ENCODE measurements at regions not wholly inside any gene's neighbourhood (a gene's known extent, or its start where the extent isn't known, plus 50 kb on each side); places are given as distances from the start of the nearest gene placed in this dataset.

DNA sequence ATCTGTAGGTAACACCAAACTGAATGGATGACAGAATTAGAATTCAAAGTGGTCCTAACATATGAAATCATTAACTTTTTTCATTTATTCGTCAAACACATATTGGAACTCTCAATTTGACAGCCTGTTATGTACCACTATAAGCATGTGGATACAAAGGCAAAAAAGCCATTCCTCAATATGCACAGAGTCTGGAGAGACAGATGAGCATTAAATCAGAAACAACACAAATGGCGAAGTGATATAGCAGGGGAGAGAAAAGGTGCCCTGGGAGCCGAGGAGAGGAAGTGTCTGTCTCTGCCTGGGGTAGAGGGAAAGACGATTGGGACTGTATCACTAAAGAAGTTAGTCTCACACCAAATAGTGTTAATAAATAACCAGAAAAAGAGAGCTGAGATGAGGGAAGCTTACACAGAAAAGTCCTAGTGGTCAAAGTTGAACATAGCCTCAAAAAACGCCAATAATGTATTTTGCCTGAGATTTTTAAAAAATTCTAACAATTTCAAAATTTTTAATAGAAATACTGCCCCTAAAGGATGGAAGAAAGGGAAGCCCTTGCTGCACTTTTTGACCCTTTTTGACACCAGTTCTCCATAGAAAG lies 417.5 kb downstream of the TUSC7 start:
- no peak for DNase-seq (ENCODE audit: low read depth)

DNA sequence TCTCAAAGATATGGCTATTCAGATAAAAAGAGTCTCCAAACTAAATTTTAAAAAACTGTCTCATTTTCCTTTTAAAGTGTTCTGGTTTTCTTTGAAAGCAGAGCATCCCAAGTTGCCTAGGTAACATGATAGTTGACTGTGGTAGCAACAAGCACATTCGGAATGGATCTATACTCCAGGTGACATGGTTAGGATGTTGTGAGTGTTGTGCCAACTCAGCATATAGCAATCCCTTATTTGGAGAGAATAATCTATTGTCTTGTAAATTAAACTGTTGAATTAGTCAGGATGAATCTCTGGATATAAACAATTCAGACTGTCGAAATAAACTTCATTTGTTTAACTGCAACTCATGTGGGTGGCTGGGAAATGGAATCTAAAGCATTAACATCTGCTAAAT lies 418.6 kb downstream of the TUSC7 start:
- DNase-seq (ENCODE audit: low read depth), result no peak

GRCh38 chr3:117128872-117129271 lies 419.3 kb downstream of the TUSC7 start:
- DNase-seq (ENCODE audit: low read depth), result no peak

GRCh38 chr3:117129516-117129915 lies 419.9 kb downstream of the TUSC7 start:
- no peak for DNase-seq (ENCODE audit: low read depth)

DNA sequence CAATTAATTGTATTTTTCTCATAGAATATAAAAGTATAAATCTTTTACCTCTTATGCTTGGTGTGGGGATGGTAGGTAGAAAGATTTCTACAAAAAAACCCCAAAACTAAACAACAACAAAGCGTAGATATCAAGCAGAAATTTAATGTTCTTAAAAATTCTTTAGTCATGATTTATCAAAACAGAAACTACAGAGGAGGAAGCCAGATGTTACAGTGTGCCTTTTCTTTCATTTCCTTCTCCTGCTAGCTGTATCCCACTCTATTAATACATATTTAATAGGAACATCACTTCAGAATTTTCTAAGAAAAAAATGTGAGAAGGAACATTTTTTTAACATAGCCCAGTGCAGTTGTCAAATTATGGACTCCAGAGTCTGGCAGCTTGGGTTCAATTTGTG lies 420.6 kb downstream of the TUSC7 start:
- no peak for DNase-seq (ENCODE audit: low read depth)

- no peak for DNase-seq (ENCODE audit: low read depth)
Observed at GRCh38 chr3:117131259-117131658, 421.7 kb downstream of the TUSC7 start.

GRCh38 chr3:117133066-117133465 lies 423.5 kb downstream of the TUSC7 start:
- DNase-seq (ENCODE audit: low read depth), result no peak

DNA sequence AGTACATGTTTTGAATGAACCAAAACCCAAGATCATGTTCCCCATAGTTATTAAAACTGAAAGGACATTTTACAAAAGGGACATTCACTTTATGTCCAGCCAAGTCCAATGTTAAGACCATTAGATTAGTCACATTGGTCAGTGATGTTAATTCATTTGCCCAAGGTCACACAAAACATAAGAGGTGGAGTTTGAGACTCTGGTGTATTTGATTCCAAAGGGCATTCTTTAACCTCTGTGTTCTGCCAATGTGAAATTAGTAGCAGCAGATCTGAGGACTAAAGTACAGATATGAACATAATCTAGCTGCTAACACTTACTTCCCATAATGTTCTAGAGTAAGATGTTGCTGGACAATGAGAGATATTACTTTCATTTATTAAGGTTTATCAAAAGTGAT lies 425.6 kb downstream of the TUSC7 start:
- no peak for DNase-seq (ENCODE audit: low read depth)

GRCh38 chr3:117136003-117136402 lies 426.4 kb downstream of the TUSC7 start:
- no peak for DNase-seq (ENCODE audit: low read depth)

GRCh38 chr3:117137065-117137464 lies 427.5 kb downstream of the TUSC7 start:
- DNase-seq (ENCODE audit: low read depth), result no peak

DNA sequence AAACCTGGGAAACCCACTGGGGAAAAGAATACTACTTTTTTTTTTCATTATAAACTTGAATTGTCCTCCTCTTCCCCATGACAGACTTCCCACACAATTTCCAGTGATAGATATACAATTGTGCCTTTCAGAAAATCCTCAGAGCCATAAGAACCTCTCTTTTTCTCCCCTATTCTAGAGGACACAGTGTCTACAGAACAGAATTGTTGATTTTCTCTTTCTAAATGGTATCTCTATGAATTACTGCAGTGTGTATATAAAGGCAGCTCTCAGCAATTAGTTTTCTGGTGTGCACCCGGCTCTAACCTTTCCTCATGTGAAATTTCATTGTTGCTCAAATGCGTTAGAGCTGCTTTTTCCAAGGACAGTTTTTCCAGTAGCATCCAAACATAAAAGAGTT lies 430.1 kb downstream of the TUSC7 start:
- DNase-seq (ENCODE audit: low read depth), result no peak

- DNase-seq (ENCODE audit: low read depth), result no peak
Observed at GRCh38 chr3:117141812-117142211, 432.2 kb downstream of the TUSC7 start.

DNA sequence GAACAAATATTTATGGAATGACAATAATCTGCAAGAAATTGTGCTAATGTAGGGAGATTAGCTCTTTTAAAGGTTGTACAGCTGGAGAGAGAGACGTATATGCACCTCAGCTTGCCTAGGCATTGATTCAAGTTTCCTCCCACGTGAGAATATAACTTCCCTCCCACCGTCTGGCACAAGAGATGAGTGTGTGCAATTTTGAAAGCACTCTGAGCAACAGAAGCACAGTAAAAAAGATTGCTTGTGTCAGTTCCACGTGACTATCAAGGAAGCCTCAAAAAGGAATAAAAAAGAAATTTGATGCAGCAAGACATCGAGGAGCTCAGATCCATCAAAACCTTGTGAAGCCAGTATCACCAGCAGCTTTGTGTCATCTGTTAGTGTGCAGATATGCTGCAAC lies 435.3 kb downstream of the TUSC7 start:
- DNase-seq (ENCODE audit: low read depth), result peak; percentile 30

DNA sequence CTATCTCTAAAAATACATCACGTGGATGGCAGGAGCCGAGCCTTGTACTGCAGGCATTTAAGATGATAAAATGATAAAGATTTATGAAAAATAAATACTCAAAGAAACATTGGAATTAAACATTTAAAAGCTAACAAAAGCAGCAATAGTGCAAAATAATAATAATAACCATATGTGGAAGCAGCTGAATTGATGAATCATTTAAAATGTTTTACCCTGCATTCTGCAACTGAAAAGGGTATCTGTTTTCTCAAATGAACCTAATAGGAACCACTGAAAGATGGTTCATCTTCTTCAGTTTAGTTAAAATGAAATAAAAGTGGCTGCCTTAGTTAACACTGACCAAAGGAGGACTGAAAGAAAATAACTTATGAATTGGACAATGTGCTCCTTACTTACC lies 436.1 kb downstream of the TUSC7 start:
- no peak for DNase-seq (ENCODE audit: low read depth)

DNA sequence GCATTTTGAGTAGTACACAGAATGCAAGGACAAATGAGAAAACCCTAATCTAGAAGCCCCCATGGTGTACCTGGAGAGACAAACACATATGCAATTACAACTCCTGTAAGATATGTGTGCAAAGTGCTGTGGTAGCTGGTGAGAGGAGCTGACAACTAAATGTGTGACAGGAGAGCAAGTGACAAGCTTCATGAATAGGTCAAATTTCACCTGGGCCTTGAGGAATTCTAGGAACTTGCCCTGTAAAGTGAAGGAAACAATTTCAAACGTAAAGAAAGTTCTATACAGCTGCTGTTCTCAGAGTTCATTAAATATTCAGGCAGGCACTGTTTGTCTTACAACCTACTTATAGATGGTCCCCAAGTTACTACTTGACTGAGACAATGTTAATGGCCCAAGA lies 437.0 kb downstream of the TUSC7 start:
- DNase-seq (ENCODE audit: low read depth), result no peak

GRCh38 chr3:117149584-117149983 lies 440.0 kb downstream of the TUSC7 start:
- DNase-seq (ENCODE audit: low read depth), result no peak

GRCh38 chr3:117150628-117151027 lies 441.0 kb downstream of the TUSC7 start:
- DNase-seq (ENCODE audit: low read depth), result peak; percentile 42

- no peak for DNase-seq (ENCODE audit: low read depth)
Observed at GRCh38 chr3:117160176-117160575, 450.6 kb downstream of the TUSC7 start.

DNA sequence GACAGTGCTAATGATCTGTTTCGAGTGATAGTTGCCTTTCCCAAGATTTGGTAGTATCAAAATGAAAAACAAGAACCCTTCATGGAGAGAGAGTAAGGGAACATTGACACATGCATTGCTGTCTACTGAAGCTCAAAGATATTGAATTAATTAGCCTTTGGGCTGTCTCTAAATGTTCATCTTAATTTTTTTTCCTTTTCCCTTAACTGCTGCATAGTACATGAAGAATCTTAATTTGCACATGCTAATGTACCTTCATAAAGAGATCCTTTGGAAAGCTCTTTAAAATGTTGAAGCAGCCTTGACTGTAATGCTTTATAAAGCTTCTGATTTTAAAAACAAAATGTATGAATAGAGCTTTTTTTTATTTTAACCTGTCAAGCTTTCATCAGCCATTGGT lies 452.2 kb downstream of the TUSC7 start:
- no peak for DNase-seq (ENCODE audit: low read depth)

GRCh38 chr3:117165176-117165575 lies 455.6 kb downstream of the TUSC7 start:
- no peak for DNase-seq (ENCODE audit: low read depth)

DNA sequence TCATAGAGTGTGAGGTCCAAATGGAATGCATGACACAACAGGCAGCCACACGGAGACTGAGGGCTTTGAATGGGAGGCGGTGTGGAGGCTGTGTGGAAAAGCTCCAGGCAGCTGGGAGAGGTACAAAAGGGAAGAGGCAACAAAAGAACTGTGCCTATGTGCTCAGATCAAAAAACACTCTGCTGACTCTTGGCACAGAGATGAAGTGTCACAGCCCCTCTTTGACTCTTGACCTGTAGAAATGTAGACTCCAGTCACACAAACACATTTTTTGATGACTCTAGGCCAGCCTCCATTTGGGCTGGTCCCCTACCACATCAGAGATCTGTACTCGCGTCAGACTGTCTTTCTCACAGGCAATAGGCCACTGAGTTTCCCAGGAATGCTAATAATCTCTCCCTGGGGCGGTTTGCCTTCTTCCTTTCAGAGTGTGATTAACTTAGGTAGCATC lies 456.0 kb downstream of the TUSC7 start:
- DNase-seq (ENCODE audit: low read depth), result peak; percentile 95

GRCh38 chr3:117168896-117169295 lies 459.3 kb downstream of the TUSC7 start:
- DNase-seq (ENCODE audit: low read depth), result no peak

DNA sequence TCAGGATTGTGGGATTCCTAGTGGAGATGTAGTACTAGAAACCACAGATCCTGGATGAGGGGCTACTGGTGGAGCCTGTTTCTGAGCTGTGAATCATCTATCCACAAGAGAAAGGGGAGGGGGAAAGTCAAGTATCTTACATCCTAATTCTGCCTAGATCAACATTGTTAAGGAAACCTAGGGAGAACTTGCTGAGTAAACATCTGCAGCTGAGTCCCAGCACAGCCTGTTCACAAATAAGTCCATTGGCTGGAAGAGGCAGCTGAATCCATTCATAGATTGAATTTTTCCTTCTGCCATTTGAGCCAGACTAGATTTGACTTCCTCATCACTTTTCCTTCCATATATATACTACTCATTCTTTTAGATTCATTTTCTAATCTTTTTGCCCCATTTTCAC lies 460.5 kb downstream of the TUSC7 start:
- no peak for DNase-seq (ENCODE audit: low read depth)

DNA sequence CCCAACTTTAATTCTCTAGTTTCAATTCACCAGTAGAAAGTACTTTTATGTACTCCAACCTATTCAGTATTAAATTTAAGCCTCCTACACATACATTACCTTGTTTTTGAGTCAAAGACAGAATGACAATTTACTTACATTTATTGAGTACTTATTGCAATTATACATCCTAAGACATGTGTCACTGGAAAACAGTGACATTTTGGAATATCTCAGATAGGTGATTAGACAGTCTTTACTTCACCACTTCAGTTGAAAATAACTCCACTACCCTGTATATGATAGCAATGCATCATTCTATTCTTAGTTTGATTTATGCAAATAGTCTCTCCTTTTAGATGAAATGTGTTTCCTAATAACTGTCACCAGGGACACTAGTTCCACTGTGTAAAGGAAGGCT lies 461.5 kb downstream of the TUSC7 start:
- no peak for DNase-seq (ENCODE audit: low read depth)

GRCh38 chr3:117172426-117172825 lies 462.8 kb downstream of the TUSC7 start:
- no peak for DNase-seq (ENCODE audit: low read depth)
